CD14-positive monocyte (primary cell): ENCODE measurements at regions not wholly inside any gene's neighbourhood (a gene's known extent, or its start where the extent isn't known, plus 50 kb on each side); places are given as distances from the start of the nearest gene placed in this dataset.

ENCODE experiments used
- DNase-seq, 3 donors: peaks; one replicate each; pipeline ENCODE4 v3.0.0-alpha.2; 2011 to 2022
- H2AFZ ChIP-seq: 2 replicates; pipeline ENCODE4 v1.6.0; 2012; ENCODE audit warnings: mild to moderate bottlenecking, low read depth, low read length, inconsistent platforms; ENCODE audit not compliant: insufficient read depth, poor library complexity, severe bottlenecking
- H3K27ac ChIP-seq, 2 donors: 1 replicate in 1 of 2; 2 replicates in 1 of 2; pipeline ENCODE4 v1.5.1; 2012 to 2013; ENCODE audit warnings: low read length in 2 of 2, control low read depth in 1 of 2, inconsistent platforms in 1 of 2, low read depth in 1 of 2, mild to moderate bottlenecking in 1 of 2
- H3K27me3 ChIP-seq, 2 donors: one replicate each; pipeline versions ENCODE4 v1.6.0 to v1.6.1; 2011 to 2013; ENCODE audit warnings: low read length in 2 of 2; ENCODE audit not compliant: control insufficient read depth in 2 of 2, insufficient read depth in 2 of 2
- H3K36me3 ChIP-seq, 2 donors: replicated peaks in 1 of 2; 1 replicate in 1 of 2; 2 replicates in 1 of 2; pipeline versions ENCODE4 v1.5.1 to v1.6.1; 2012 to 2013; ENCODE audit warnings: low read length in 2 of 2, control low read depth in 1 of 2, inconsistent platforms in 1 of 2, mild to moderate bottlenecking in 1 of 2; ENCODE audit not compliant: insufficient read depth in 2 of 2, control insufficient read depth in 1 of 2
- H3K4me1 ChIP-seq, 2 donors: 1 replicate in 1 of 2; 2 replicates in 1 of 2; pipeline versions ENCODE4 v1.5.1 to v1.6.1; 2012 to 2013; ENCODE audit warnings: low read length in 2 of 2, control low read depth in 1 of 2, inconsistent platforms in 1 of 2, mild to moderate bottlenecking in 1 of 2, moderate library complexity in 1 of 2; ENCODE audit not compliant: insufficient read depth in 2 of 2, control insufficient read depth in 1 of 2
- H3K4me2 ChIP-seq: replicated peaks from 2 replicates; pipeline ENCODE3; 2012; ENCODE audit warnings: low read length, moderate library complexity, mild to moderate bottlenecking; ENCODE audit not compliant: poor library complexity, severe bottlenecking; ENCODE audit errors: extremely low read depth
- H3K4me3 ChIP-seq, 3 experiments: fragments of 200-600 bp in 1 of 3; sonication (generic) in 1 of 3; replicated peaks in 1 of 3; 1 replicate in 2 of 3; 2 replicates in 1 of 3; pipeline ENCODE4 v1.5.1; 2011 to 2013; ENCODE audit warnings: low read length in 3 of 3, mild to moderate bottlenecking in 3 of 3, control low read depth in 2 of 3, low read depth in 2 of 3, inconsistent platforms in 1 of 3, moderate library complexity in 1 of 3
- H3K79me2 ChIP-seq: 2 replicates; pipeline ENCODE4 v1.6.0; 2012; ENCODE audit warnings: mild to moderate bottlenecking, control low read depth, inconsistent platforms, low read length, moderate library complexity; ENCODE audit not compliant: insufficient read depth
- H3K9ac ChIP-seq: 2 replicates; pipeline ENCODE4 v1.6.0; 2017; ENCODE audit warnings: low read length, mild to moderate bottlenecking; ENCODE audit not compliant: insufficient read depth, poor library complexity, severe bottlenecking
- H3K9me3 ChIP-seq, 2 donors: replicated peaks in 1 of 2; 1 replicate in 1 of 2; 2 replicates in 1 of 2; pipeline versions ENCODE4 v1.5.1 to v1.6.1; 2012 to 2013; ENCODE audit warnings: low read length in 2 of 2, control low read depth in 1 of 2; ENCODE audit not compliant: control insufficient read depth in 1 of 2, insufficient read depth in 1 of 2
- H4K20me1 ChIP-seq: 2 replicates; pipeline ENCODE4 v1.6.0; 2012; ENCODE audit warnings: mild to moderate bottlenecking, low read length, control low read depth, moderate library complexity; ENCODE audit not compliant: insufficient read depth
- H3K27ac Mint-ChIP-seq, 7 donors: one replicate each; pipeline ENCODE4 v1.8.0; 2020; ENCODE audit warnings: mild to moderate bottlenecking in 7 of 7, mixed read lengths in 7 of 7, moderate library complexity in 6 of 7, inconsistent platforms in 2 of 7
- H3K27me3 Mint-ChIP-seq, 3 donors: one replicate each; pipeline ENCODE4 v1.8.0; 2021 to 2022; ENCODE audit warnings: low read depth in 3 of 3, mild to moderate bottlenecking in 3 of 3, mixed read lengths in 3 of 3, moderate library complexity in 3 of 3, inconsistent platforms in 1 of 3
- H3K36me3 Mint-ChIP-seq, 2 donors: one replicate each; pipeline ENCODE4 v1.8.0; 2020; ENCODE audit warnings: mixed read lengths in 2 of 2, inconsistent platforms in 1 of 2, mild to moderate bottlenecking in 1 of 2
- H3K4me1 Mint-ChIP-seq: one replicate; pipeline ENCODE4 v1.8.0; 2020; ENCODE audit warnings: mild to moderate bottlenecking, mixed read lengths
- H3K4me3 Mint-ChIP-seq, 2 donors: one replicate each; pipeline ENCODE4 v1.8.0; 2020; ENCODE audit warnings: mild to moderate bottlenecking in 2 of 2, mixed read lengths in 2 of 2, moderate library complexity in 1 of 2
- H3K9me3 Mint-ChIP-seq, 7 donors: one replicate each; pipeline ENCODE4 v1.8.0; 2020 to 2022; ENCODE audit warnings: mixed read lengths in 7 of 7, mild to moderate bottlenecking in 6 of 7, moderate library complexity in 6 of 7, inconsistent platforms in 2 of 7
- CTCF ChIP-seq: fragments of 200-600 bp; IDR thresholded peaks from one replicate; pipeline ENCODE4 v1.8.0; 2022; ENCODE audit warnings: antibody characterized with exemption, mild to moderate bottlenecking
- WGBS: methylation state at CpG from one replicate; pipeline ENCODE4 v1.1.5; 2013; ENCODE audit warnings: missing lambda C conversion rate; ENCODE audit not compliant: insufficient coverage; 5-methylcytosine and 5-hydroxymethylcytosine counted together
- intact Hi-C, 2 donors: fragments of 100-400 bp; cut with micrococcal nuclease; formaldehyde crosslinking; loops; one replicate each; pipeline versions ENCODE4 v1.15.0 to v1.15.1; 2023

GRCh38 chr6:22087960-22088706 lies 208.7 kb downstream of the PRL start:
- no peak overlapping the region for H3K27ac ChIP-seq
- DNase-seq = no peak

GRCh38 chr6:22091424-22091948 lies 205.3 kb downstream of the PRL start:
- H3K4me2 ChIP-seq = no peak overlapping the region
- H3K79me2 ChIP-seq = no peaks in the 10 kb centered on the region
- H2AFZ ChIP-seq = no peak overlapping the region
- no peak overlapping the region for H3K27ac ChIP-seq
- DNase-seq = no peak
- Mint-ChIP-seq H3K36me3 (no peaks in the 10 kb centered on the region), H3K4me3 (no peak overlapping the region), H3K9me3 (peaks cover 0 to 2% (median 0%) of the 10 kb centered on the region in 7 donors), H3K27me3 (no peaks in the 10 kb centered on the region), H3K4me1 (peaks cover 19% of the 10 kb centered on the region), H3K27ac (no peak overlapping the region)
- H3K9ac ChIP-seq = no peak overlapping the region
- H3K27me3 ChIP-seq = no peaks in the 10 kb centered on the region
- 100% methylated on average over 1 of the region's 5 CpGs for WGBS
- no peaks in the 10 kb centered on the region for H3K9me3 ChIP-seq
- H3K4me1 ChIP-seq = peaks cover 9 to 17% of the 10 kb centered on the region in 2 donors
- no peaks in the 10 kb centered on the region for H4K20me1 ChIP-seq
- no peaks in the 10 kb centered on the region for H3K36me3 ChIP-seq
- intact Hi-C loops = no loop called here
- no peak for TF ChIP-seq CTCF
- no peak overlapping the region for H3K4me3 ChIP-seq

More at GRCh38 chr6:22087960-22088706, 208.7 kb downstream of the PRL start:
- Mint-ChIP-seq H3K4me3 (no peak overlapping the region), H3K4me1 (peaks cover 10% of the 10 kb centered on the region), H3K36me3 (no peaks in the 10 kb centered on the region), H3K9me3 (peaks cover 0 to 3% (median 0%) of the 10 kb centered on the region in 7 donors), H3K27ac (peak overlapping the region in 1 of 7 donors; percentile 17), H3K27me3 (no peaks in the 10 kb centered on the region)
- Histone ChIP-seq H4K20me1 (no peaks in the 10 kb centered on the region), H3K9me3 (no peaks in the 10 kb centered on the region), H3K4me3 (no peak overlapping the region), H3K79me2 (no peaks in the 10 kb centered on the region), H3K36me3 (no peaks in the 10 kb centered on the region), H3K4me2 (no peak overlapping the region), H3K4me1 (peaks cover 0 to 7% of the 10 kb centered on the region in 2 donors), H3K27me3 (no peaks in the 10 kb centered on the region), H2AFZ (peak overlapping the region; percentile 14), H3K9ac (no peak overlapping the region)
- WGBS = no CpG with 5 or more reads among the region's 9 CpGs
- intact Hi-C loops = no loop called here
- TF ChIP-seq CTCF = no peak
